GM19455 (cell line): ENCODE measurements at regions not wholly inside any gene's neighbourhood (a gene's known extent, or its start where the extent isn't known, plus 50 kb on each side); places are given as distances from the start of the nearest gene placed in this dataset.
"Not testable (repeated sequence)": the region's sequence is repeated elsewhere in the genome, so short reads cannot be mapped to it uniquely, and the experiment has no call there.

Experiments used
- ATAC-seq: cut with Tn5 transposase; IDR thresholded peaks from one replicate; pipeline ENCODE4 v1.9.1; 2021; ENCODE audit not compliant: unreplicated experiment

DNA sequence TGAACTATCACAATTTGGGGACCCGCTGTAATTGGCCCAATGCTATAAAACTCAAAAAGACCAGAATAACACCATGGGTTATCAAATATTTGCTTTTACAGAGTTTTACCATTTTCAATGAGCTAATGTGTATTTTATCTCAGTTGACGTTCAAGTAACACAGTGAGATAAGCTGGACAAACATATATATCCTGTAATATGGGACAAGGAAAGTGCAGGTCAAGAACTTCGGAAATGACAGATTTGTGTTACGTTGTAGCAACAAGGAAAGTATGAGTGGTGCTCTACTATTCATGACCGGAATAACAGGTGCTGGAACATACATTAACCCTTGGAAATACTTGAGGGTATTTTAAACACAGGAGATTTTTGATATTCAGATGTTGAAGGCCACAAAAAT, 566.4 kb upstream of the FLRT2 start:
- no peak for ATAC-seq

DNA sequence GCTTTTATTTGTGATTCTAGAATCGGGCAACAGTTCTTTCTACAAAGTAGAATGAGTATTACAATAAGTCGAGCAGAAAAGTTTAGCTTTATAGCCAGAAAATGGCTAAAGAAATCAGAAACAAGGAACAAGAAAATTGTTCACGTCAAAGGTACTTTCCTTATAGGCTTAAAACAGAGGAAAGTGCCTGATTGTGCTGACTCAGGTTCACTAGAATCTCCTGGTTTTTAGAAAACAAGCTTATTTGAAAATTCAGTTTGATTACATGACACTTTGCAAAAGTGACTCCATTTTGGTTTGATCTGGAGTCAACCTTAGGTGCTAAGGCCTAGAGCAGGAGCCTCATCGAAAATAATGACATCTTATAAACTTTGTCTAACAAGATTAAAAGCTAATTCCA, 564.7 kb upstream of the FLRT2 start:
- ATAC-seq = no peak

DNA sequence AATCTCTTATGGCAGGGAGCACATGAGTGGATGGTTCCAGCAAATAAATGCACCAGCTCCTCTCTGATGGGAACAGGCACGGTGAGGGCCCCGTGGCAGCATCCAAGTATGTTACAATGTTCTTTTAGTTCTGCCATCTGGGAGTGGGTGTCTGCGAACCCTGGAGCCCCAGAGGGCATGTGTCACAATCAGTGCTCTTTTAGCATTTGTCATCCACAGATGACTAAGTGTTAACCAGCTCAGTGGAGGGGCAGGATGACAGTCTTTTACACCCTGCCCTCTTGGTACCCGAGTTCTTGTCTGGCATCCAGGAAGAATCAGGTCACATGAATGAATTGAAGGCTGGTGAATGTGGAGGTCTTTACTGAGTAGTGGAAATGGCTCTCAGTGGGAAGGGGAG, 560.4 kb upstream of the FLRT2 start:
- no peak for ATAC-seq

DNA sequence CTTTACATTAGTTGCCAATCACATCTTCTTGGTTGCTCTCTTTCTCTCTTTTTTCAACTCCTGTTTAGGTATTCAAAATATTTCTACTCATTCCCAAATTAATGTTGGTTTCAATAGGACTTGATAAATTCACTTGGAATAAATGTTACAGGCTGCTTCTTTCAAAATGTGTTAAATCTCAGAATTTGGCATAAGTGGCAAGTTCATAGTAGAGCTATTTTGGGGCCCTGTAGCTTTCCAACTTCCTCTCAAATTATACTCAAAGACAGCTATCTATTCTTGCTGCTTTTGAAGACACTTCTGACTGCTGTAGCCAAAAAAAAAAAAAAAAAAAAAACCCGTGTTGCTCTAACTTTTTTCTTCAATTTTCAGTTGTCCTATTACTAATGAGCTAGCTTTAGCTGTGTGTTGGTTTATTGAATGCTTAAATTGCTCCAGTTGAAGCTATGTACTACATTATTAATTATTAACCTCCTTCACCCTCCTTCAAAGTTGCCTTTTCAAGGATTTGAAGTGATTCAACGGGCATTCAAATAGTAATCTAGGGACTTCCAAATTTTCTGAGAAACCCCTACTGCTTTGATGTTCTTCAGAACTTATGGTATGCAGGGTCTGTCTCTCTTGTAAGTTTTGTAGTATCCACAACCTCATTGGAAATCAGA, 554.6 kb upstream of the FLRT2 start:
- ATAC-seq = no peak

DNA sequence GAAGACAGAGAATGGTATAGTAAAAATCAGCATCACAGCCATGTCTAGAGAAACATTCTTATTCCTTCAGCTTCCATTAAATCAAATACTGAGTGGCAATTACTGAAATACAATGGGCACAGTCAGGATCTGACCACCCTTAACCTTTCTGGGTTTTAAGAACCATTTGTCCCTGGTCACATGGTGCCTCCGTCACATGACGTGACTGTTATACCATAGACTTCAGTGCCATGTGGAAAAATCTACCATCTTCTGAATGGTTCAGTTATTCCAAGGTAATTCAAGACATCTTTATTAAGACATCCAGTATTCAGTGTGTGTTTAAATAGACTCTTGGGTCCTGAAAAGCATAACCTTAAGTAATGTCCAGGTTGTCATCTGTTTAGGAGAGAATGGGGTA, 553.1 kb upstream of the FLRT2 start:
- ATAC-seq = no peak

DNA sequence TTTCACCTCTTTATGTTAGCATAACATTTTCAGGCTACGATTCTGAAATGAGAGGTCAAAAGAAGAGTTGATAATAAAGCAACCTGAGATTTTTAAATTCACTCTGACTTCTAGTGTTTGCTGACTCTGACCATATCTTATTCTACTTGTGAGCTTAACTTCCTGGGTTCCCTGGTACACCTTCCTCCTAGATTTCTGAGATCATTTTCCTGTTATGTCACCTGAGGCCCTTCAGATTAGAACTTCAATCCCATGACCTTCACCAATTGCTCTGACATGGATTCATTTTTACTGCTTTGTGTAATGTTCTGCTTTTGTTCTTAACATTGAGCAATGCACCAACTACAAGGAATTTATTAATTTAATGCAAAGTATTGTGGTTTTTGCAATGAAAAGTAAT, 542.9 kb upstream of the FLRT2 start:
- no peak for ATAC-seq

DNA sequence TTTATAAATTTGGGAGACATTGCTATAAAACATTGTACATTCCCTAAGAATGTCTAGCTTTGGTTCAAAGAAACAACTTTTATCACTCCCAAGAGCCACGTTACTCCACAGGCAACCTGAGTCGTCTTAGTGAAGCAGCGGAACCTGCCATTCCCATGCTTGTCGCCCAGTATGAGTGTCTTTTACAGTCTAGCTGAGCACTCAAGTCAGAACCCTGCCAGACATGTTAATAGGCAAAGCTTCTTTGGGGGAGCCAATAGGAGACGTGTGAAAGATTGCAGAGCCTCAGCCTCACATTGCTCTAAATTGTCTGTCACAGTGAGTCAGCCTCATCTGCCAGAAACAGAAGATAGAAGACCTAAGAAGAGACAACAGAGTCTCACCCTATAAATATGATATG, 541.6 kb upstream of the FLRT2 start:
- no peak for ATAC-seq

DNA sequence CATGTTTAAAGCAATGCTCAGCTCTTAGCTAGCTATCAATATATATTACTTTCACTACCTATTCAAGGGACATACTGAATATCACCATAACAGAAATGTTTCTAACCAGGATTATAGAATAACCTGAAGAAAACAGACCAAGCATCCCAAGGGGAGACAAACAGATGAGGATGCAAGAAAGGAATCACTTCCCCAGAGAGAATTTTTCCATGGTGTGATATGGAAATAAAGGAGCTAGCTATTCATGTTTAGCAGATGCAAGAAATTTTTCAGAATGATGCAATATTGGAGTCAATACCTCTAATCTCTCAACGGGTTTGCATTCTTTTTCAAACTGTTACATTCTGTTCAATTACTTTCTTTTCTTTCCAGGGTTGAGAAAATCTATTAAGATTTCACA, 538.9 kb upstream of the FLRT2 start:
- no peak for ATAC-seq

DNA sequence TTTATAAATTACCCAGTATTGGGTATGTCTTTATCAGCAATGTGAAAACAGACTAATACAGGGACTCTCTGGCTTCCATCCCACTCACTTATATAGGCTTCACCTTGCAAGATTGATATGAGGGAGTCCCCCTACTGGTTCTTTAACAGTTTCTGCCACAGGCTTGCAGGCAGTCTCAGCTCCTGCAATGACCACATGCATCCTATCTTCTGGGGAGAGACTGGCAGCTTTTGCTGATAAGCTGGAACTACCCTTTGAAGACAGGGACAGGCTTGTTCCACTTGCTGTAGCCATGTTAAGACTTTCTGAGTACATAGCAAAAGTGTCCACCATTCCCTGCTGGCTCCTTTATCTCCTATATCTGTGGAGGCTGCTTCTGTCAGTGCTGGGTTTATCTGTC, 531.7 kb upstream of the FLRT2 start:
- no peak for ATAC-seq

DNA sequence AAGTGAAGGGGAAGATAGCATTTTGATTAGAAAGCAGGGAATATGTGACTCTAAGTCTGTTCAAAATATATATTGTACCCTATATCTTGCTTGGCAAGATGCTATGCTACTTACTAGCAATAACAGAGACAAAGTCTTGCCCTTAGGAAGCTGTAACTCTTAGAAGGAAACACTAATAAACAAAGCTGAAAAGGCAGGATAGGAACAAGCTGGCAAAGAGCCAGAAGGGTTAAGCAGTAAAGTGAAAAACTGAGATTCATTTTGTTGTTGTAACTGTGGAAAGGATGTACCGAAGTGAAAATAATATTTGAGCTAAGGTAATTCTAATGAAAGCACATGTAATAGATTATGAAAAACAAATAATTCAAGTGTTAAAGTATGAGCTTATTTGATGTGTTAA, 527.1 kb upstream of the FLRT2 start:
- ATAC-seq = no peak

DNA sequence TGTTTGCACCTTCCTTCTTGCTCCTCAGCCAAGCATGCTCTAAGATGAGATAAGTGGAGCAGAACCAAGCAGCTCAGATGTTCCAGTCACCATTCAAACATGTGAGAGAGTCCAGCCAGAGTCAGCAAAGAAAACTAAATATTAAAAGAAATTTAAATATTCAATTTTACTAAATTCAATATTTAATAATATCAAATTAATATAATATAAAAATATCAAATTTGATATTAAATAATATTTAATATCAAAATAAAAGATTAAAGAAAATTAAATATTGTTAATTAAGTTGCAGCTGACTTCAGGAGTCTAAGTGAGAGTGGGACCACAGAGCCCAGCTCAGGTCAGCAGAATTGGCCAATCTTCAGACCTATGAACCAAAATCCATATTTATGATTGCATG, 526.1 kb upstream of the FLRT2 start:
- ATAC-seq = no peak

DNA sequence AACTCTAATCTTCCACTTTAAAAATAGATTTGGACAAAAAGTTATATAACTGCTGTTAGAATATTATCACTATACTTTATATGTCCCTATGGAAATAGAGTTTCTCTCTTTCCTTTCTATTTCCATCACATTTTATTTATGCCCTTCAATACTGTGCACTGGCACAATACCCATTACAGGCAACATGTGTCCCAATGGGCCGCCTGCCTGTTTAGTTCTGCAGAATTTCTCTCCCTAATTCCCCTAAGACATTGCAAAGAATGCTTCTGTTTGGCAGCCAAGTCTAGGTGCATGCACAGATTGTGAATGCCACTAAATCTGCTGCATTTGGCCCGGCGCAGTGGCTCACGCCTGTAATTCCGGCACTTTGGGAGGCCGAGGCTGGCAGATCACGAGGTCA, 520.4 kb upstream of the FLRT2 start:
- no peak for ATAC-seq

DNA sequence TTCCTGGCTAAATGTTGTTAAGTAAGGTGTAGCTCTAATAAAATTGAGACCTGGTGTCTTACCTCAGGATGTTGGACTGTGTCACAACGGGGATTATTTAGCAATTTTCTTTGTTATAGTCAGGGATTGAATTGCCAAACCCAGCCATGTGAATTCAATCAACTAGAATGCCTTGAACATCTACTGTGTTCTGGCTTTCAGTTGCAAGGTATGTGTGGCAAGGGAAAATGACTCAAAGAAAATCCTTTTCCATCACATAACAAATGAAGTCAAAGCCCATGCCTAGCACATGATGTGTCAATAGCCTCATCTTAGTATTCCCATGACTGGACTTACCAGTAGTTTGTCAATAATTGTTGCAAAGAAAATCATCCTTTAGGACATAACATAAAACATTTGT, 519.8 kb upstream of the FLRT2 start:
- ATAC-seq = no peak

DNA sequence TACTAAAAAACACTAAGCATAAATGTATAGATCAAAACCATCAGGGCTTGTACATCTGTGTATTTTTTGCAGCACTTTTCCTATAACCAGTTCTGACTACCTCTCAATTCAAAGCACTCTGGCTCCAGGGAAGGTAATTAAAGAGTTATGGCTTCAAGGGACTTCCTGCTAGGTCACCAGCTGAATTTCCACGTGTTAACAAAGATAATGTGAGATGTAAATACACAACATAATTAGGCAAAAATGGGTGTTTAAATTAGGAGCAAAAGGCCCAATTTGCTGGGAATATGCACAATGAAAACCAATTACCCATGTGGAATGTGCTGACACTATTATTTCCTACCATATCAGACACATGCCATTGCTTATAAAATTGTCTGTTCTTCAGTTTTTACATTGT, 513.4 kb upstream of the FLRT2 start:
- no peak for ATAC-seq

DNA sequence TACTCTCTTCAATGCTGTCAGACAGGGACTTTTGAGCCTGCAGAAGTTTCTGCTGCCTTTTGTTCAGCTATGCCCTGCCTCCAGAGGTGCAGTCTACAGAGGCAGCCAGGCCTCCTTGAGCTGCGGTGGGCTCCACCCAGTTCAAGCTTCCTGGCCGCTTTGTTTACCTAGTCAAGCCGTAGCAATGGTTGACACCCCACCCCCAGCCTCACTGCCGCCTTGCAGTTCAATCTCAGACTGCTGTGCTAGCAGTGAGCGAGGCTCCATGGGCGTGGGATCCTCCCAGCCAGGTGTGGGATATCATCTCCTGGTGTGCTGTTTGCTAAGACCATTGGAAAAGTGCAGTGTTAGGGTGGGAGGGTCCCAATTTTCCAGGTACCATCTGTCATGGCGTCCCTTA, 506.1 kb upstream of the FLRT2 start:
- ATAC-seq = not testable (repeated sequence)

DNA sequence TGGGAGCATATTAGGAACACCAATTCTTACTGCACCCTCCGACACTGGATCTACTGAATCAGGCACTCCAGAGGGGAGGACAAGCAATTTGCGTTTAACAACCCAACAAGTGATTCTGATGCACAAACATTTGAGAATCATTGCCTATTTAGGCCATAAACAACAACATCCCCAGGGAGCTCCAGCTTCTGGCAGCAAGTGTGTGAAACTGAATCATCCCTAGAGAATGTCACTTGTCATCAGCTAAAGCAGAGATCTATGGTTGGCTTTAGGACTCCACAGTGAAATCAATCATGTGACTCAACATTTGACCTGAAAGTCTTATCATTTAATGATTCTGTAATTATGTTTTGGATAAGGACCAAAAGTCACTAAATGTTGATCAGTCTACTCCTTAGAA, 505.0 kb upstream of the FLRT2 start:
- no peak for ATAC-seq

DNA sequence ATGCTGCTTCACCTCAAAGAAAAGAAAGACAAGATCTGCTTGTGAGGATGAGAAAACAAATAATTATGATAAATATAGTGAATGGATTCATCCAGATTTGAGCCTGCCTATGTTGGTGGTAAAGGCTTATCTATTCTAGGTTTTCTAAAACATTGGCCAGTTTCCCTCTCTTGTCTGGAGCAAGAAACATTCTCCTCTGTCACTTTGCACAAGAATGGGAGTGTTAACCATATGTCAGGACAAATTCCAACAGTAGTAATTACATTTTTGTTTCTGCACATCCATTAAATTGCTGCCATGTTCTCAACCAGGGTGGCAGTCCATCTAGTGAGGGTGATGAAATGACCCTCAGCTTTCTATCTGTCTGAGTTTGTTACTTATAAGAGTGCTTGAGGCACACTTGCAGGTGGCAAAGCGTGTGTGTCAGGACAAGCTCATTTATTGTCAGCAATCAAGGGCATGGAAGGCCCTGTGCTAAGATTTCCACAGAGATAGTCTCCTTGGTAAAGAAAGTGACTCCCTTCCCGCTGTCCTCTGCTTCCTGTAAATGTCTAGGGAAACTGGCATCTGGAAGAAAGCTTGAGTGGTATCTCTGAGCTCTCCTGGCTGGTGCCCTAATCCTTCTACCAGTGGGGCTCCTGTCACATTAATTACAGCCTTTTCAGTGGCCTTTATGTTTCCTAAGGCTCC, 502.1 kb upstream of the FLRT2 start:
- ATAC-seq = no peak

DNA sequence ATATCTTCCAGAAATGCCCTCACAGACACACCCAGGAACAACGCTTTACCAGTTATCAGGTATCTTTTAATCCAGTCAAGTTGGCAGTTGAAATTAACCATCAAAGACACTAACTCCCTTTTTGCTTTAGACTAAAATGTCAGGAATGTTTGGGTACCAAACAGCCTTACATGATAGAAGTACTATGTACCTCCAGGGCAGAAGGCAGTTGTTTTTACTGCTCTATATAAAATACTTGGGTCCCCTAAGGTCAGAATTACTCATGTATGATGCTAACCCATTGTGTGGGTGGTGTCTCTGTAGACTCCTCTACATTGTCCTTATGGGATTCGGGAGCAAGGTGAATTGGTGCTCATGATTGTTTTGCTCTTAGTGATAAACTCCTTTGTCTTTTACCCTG, 492.5 kb upstream of the FLRT2 start:
- ATAC-seq = no peak

DNA sequence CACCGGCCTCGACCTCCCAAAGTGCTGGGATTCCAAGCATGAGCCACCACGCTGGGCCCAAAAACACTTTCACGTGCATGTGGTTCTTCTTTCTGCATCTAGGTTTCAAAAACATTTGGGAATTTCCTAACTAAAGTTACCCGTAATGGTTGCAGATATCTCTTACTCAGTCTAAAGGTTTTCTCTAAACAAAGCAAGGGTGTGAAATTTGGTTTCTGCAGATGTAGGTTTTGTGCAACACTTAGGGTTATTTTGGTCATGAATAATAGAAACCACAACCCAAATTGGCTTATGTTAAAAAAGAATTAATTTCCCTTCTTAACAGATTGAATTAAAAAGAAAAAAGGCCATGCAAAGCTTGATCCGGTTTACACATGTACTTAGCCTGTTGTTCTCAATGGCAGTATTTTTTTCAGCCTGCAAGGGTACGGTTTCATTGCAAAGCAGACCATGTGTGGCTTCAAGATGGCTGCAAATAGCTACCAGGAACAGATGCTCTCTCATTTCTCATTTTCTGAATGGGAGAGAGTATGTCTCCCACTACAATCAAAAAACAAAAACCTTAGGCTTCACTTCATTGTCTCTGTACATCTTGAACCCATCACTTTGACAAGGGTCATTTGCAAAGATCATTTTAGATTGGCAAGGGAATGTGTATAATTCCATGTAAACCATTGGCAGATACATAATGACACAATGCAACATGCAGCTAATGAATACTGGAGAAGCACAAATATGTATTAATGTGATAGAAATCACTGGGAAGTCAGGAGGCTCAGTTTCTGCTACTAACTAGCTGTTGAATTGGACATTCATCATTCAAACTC, 491.2 kb upstream of the FLRT2 start:
- ATAC-seq = no peak

DNA sequence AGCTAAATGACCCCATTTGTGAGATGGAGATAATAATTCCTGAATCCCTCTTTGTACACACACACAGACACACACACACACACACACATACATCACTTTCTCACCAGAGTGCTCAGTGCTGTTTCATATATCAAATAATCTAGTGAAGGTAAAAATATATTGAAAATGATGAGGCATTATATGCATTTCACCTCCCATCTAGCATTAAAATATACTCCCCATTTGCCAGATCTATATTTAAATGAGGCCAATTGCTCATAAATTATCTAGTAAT, 490.7 kb upstream of the FLRT2 start:
- ATAC-seq = no peak

DNA sequence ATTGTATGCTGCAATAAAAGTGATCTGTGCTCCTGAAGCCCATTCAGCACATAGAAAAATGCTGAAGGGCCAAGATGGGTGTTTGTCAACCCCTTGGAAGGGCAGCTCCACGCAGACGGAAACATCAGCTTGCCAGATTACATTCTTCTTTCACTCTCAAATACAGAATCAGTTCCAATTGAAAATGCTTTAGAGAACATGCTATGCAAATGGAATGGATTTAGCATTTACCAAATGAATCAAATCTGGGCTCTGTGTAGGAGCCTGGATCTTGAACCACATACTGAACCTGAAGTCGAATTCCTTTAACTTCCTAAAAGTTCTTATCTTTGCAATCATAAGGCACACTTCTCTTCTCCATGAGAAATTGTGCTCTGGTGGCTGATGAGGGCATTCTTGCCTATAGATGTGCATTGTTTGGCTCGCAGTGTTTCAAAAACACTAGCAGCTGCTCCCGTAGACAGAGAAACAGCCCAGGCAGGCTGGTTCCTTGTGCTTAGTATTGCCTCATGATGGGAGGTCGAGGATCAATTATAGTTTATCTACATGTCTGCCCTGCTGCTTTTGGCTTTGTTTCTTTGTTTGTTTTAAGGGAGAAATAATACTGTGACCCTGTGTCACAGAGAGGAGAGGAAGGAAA, 489.8 kb upstream of the FLRT2 start:
- ATAC-seq = no peak

DNA sequence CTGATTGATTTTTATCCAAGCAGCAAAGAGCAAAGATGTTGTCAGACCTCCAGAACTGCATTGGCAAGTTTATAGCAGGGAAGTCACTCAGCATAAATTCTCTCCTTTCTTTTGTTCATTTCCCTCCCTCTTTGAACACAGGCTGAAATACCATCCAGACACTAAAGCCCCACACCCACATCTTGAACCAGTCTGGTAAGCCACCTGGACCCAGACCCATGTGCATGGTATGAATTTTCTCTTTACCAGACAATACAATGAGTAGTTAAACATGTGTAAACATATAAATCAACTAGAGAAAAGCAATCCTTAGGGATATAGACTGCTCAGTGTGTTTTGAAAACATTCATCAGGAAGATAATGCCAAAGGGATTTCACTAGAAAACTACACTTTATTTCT, 488.3 kb upstream of the FLRT2 start:
- no peak for ATAC-seq
